H1 (cell line): ENCODE measurements at regions not wholly inside any gene's neighbourhood (a gene's known extent, or its start where the extent isn't known, plus 50 kb on each side); places are given as distances from the start of the nearest gene placed in this dataset.

ENCODE experiments used
- MAX ChIP-seq: IDR thresholded peaks from 2 replicates; pipeline ENCODE4 v1.6.1; 2012; ENCODE audit warnings: inconsistent platforms
- RNF2 ChIP-seq: fragments of 200-900, 300-1000 bp; sonication (generic); IDR thresholded peaks from 2 replicates; pipeline ENCODE4 v1.7.1; 2016; ENCODE audit warnings: borderline replicate concordance, low read depth, mild to moderate bottlenecking, antibody characterized with exemption, low read length; ENCODE audit not compliant: poor library complexity, severe bottlenecking; ENCODE audit errors: missing control alignments
- SIRT6 ChIP-seq: IDR thresholded peaks from one replicate; pipeline ENCODE4 v1.7.1; 2012; ENCODE audit warnings: low read length, inconsistent platforms
- SP2 ChIP-seq: IDR thresholded peaks from 2 replicates; pipeline ENCODE4 v1.6.1; 2012; ENCODE audit warnings: mild to moderate bottlenecking, low read length, inconsistent platforms
- TF ChIP-seq, protein P1 (sequence below): fragments of 300-600 bp; sonication (generic); IDR thresholded peaks from 2 replicates; pipeline ENCODE4 v1.7.1; 2012; ENCODE audit warnings: low read length, moderate library complexity, mild to moderate bottlenecking, inconsistent platforms; ENCODE audit not compliant: insufficient replicate concordance

GRCh38 chr13:62331384-62331783, 915.7 kb upstream of the PCDH20 start (continued):
- TF ChIP-seq, protein P1, sequence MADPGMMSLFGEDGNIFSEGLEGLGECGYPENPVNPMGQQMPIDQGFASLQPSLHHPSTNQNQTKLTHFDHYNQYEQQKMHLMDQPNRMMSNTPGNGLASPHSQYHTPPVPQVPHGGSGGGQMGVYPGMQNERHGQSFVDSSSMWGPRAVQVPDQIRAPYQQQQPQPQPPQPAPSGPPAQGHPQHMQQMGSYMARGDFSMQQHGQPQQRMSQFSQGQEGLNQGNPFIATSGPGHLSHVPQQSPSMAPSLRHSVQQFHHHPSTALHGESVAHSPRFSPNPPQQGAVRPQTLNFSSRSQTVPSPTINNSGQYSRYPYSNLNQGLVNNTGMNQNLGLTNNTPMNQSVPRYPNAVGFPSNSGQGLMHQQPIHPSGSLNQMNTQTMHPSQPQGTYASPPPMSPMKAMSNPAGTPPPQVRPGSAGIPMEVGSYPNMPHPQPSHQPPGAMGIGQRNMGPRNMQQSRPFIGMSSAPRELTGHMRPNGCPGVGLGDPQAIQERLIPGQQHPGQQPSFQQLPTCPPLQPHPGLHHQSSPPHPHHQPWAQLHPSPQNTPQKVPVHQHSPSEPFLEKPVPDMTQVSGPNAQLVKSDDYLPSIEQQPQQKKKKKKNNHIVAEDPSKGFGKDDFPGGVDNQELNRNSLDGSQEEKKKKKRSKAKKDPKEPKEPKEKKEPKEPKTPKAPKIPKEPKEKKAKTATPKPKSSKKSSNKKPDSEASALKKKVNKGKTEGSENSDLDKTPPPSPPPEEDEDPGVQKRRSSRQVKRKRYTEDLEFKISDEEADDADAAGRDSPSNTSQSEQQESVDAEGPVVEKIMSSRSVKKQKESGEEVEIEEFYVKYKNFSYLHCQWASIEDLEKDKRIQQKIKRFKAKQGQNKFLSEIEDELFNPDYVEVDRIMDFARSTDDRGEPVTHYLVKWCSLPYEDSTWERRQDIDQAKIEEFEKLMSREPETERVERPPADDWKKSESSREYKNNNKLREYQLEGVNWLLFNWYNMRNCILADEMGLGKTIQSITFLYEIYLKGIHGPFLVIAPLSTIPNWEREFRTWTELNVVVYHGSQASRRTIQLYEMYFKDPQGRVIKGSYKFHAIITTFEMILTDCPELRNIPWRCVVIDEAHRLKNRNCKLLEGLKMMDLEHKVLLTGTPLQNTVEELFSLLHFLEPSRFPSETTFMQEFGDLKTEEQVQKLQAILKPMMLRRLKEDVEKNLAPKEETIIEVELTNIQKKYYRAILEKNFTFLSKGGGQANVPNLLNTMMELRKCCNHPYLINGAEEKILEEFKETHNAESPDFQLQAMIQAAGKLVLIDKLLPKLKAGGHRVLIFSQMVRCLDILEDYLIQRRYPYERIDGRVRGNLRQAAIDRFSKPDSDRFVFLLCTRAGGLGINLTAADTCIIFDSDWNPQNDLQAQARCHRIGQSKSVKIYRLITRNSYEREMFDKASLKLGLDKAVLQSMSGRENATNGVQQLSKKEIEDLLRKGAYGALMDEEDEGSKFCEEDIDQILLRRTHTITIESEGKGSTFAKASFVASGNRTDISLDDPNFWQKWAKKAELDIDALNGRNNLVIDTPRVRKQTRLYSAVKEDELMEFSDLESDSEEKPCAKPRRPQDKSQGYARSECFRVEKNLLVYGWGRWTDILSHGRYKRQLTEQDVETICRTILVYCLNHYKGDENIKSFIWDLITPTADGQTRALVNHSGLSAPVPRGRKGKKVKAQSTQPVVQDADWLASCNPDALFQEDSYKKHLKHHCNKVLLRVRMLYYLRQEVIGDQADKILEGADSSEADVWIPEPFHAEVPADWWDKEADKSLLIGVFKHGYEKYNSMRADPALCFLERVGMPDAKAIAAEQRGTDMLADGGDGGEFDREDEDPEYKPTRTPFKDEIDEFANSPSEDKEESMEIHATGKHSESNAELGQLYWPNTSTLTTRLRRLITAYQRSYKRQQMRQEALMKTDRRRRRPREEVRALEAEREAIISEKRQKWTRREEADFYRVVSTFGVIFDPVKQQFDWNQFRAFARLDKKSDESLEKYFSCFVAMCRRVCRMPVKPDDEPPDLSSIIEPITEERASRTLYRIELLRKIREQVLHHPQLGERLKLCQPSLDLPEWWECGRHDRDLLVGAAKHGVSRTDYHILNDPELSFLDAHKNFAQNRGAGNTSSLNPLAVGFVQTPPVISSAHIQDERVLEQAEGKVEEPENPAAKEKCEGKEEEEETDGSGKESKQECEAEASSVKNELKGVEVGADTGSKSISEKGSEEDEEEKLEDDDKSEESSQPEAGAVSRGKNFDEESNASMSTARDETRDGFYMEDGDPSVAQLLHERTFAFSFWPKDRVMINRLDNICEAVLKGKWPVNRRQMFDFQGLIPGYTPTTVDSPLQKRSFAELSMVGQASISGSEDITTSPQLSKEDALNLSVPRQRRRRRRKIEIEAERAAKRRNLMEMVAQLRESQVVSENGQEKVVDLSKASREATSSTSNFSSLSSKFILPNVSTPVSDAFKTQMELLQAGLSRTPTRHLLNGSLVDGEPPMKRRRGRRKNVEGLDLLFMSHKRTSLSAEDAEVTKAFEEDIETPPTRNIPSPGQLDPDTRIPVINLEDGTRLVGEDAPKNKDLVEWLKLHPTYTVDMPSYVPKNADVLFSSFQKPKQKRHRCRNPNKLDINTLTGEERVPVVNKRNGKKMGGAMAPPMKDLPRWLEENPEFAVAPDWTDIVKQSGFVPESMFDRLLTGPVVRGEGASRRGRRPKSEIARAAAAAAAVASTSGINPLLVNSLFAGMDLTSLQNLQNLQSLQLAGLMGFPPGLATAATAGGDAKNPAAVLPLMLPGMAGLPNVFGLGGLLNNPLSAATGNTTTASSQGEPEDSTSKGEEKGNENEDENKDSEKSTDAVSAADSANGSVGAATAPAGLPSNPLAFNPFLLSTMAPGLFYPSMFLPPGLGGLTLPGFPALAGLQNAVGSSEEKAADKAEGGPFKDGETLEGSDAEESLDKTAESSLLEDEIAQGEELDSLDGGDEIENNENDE: no peak
- TF ChIP-seq RNF2: no peak
- no peak for TF ChIP-seq SIRT6
- TF ChIP-seq SP2: no peak
- no peak for TF ChIP-seq MAX
